ENCODE measurements at regions not wholly inside any gene's neighbourhood (a gene's known extent, or its start where the extent isn't known, plus 50 kb on each side); places are given as distances from the start of the nearest gene placed in this dataset.

DNA sequence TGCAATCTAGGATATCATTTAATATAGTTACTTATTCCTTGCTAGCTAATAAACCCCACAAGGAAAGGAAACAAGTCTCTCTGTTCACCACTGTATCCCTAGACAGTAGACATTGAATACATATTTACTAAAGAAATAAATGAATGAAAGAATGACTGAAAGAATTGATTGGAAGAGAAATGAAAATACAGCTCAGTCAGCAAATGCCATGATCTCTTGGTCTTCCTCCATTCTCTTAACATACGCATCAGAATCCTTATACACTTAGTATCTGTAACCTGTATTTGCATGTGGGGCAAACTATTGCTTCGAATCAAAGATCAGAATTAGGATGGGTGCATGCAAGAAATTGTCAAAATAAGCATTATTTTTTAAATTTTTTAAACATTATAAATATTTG, 500.8 kb upstream of the ADGRL2 start (continued):
- TF ChIP-seq, protein P1, sequence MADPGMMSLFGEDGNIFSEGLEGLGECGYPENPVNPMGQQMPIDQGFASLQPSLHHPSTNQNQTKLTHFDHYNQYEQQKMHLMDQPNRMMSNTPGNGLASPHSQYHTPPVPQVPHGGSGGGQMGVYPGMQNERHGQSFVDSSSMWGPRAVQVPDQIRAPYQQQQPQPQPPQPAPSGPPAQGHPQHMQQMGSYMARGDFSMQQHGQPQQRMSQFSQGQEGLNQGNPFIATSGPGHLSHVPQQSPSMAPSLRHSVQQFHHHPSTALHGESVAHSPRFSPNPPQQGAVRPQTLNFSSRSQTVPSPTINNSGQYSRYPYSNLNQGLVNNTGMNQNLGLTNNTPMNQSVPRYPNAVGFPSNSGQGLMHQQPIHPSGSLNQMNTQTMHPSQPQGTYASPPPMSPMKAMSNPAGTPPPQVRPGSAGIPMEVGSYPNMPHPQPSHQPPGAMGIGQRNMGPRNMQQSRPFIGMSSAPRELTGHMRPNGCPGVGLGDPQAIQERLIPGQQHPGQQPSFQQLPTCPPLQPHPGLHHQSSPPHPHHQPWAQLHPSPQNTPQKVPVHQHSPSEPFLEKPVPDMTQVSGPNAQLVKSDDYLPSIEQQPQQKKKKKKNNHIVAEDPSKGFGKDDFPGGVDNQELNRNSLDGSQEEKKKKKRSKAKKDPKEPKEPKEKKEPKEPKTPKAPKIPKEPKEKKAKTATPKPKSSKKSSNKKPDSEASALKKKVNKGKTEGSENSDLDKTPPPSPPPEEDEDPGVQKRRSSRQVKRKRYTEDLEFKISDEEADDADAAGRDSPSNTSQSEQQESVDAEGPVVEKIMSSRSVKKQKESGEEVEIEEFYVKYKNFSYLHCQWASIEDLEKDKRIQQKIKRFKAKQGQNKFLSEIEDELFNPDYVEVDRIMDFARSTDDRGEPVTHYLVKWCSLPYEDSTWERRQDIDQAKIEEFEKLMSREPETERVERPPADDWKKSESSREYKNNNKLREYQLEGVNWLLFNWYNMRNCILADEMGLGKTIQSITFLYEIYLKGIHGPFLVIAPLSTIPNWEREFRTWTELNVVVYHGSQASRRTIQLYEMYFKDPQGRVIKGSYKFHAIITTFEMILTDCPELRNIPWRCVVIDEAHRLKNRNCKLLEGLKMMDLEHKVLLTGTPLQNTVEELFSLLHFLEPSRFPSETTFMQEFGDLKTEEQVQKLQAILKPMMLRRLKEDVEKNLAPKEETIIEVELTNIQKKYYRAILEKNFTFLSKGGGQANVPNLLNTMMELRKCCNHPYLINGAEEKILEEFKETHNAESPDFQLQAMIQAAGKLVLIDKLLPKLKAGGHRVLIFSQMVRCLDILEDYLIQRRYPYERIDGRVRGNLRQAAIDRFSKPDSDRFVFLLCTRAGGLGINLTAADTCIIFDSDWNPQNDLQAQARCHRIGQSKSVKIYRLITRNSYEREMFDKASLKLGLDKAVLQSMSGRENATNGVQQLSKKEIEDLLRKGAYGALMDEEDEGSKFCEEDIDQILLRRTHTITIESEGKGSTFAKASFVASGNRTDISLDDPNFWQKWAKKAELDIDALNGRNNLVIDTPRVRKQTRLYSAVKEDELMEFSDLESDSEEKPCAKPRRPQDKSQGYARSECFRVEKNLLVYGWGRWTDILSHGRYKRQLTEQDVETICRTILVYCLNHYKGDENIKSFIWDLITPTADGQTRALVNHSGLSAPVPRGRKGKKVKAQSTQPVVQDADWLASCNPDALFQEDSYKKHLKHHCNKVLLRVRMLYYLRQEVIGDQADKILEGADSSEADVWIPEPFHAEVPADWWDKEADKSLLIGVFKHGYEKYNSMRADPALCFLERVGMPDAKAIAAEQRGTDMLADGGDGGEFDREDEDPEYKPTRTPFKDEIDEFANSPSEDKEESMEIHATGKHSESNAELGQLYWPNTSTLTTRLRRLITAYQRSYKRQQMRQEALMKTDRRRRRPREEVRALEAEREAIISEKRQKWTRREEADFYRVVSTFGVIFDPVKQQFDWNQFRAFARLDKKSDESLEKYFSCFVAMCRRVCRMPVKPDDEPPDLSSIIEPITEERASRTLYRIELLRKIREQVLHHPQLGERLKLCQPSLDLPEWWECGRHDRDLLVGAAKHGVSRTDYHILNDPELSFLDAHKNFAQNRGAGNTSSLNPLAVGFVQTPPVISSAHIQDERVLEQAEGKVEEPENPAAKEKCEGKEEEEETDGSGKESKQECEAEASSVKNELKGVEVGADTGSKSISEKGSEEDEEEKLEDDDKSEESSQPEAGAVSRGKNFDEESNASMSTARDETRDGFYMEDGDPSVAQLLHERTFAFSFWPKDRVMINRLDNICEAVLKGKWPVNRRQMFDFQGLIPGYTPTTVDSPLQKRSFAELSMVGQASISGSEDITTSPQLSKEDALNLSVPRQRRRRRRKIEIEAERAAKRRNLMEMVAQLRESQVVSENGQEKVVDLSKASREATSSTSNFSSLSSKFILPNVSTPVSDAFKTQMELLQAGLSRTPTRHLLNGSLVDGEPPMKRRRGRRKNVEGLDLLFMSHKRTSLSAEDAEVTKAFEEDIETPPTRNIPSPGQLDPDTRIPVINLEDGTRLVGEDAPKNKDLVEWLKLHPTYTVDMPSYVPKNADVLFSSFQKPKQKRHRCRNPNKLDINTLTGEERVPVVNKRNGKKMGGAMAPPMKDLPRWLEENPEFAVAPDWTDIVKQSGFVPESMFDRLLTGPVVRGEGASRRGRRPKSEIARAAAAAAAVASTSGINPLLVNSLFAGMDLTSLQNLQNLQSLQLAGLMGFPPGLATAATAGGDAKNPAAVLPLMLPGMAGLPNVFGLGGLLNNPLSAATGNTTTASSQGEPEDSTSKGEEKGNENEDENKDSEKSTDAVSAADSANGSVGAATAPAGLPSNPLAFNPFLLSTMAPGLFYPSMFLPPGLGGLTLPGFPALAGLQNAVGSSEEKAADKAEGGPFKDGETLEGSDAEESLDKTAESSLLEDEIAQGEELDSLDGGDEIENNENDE (IDR thresholded peaks at IDR 0.05; ENCODE audit: insufficient replicate concordance, low read length): no peak
- TF ChIP-seq, protein P2, sequence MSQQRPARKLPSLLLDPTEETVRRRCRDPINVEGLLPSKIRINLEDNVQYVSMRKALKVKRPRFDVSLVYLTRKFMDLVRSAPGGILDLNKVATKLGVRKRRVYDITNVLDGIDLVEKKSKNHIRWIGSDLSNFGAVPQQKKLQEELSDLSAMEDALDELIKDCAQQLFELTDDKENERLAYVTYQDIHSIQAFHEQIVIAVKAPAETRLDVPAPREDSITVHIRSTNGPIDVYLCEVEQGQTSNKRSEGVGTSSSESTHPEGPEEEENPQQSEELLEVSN (IDR thresholded peaks at IDR 0.05): no peak
- no peak for TF ChIP-seq RBBP5 (IDR thresholded peaks at IDR 0.05; ENCODE audit: borderline replicate concordance, low read depth, low read length)
- TF ChIP-seq BCL11A (IDR thresholded peaks at IDR 0.05; ENCODE audit: low read depth in 2 of 2, low read length in 2 of 2): no peak

All from H1 (cell line).